ENCODE measurements at regions not wholly inside any gene's neighbourhood (a gene's known extent, or its start where the extent isn't known, plus 50 kb on each side); places are given as distances from the start of the nearest gene placed in this dataset.
"Not testable (repeated sequence)": the region's sequence is repeated elsewhere in the genome, so short reads cannot be mapped to it uniquely, and the experiment has no call there.

- H3K36me3 ChIP-seq, result no peaks in the 10 kb centered on the region
- TF ChIP-seq POLR2A (IDR thresholded peaks at IDR 0.05), result no peak
- TF ChIP-seq EP300 (IDR thresholded peaks at IDR 0.05), result no peak
- no peak for TF ChIP-seq CTCF (IDR thresholded peaks at IDR 0.05)
- no peak overlapping the region for H3K27ac ChIP-seq
- peaks cover 0 to 7% (median 0%) of the 10 kb centered on the region in 4 donors for H3K4me1 ChIP-seq
- H3K9me3 ChIP-seq, result no peaks in the 10 kb centered on the region
- no peak for DNase-seq (ENCODE audit: low spot score in 2 of 2)
- WGBS, 2 donors, result 83 to 85% methylated on average over 7 of the region's 7 CpGs
- no peak overlapping the region for H3K4me3 ChIP-seq
- no peaks in the 10 kb centered on the region for H3K27me3 ChIP-seq
Measured at GRCh38 chr21:35810431-35810970, 249.8 kb downstream of the SETD4 start.

- no peaks in the 10 kb centered on the region for H3K27me3 ChIP-seq
- no peaks in the 10 kb centered on the region for H3K36me3 ChIP-seq
- WGBS, 2 donors, result 75 to 79% methylated on average over 4 of the region's 4 CpGs
- H3K9me3 ChIP-seq, result peaks cover 0 to 7% (median 0%) of the 10 kb centered on the region in 4 donors
- H3K27ac ChIP-seq, result no peak overlapping the region
- TF ChIP-seq CTCF (IDR thresholded peaks at IDR 0.05) (no peak), EP300 (IDR thresholded peaks at IDR 0.05) (no peak), POLR2A (IDR thresholded peaks at IDR 0.05) (no peak)
- H3K4me1 ChIP-seq, result peaks cover 0 to 22% (median 0%) of the 10 kb centered on the region in 4 donors
- DNase-seq (ENCODE audit: low spot score in 2 of 2), result no peak
- H3K4me3 ChIP-seq, result no peak overlapping the region
Measured at GRCh38 chr21:35801391-35801790, 258.9 kb downstream of the SETD4 start.

GRCh38 chr21:35800796-35801385 lies 259.4 kb downstream of the SETD4 start:
- not testable (repeated sequence) for DNase-seq (ENCODE audit: low spot score in 2 of 2); H3K27me3 ChIP-seq; H3K9me3 ChIP-seq; H3K4me3 ChIP-seq; H3K27ac ChIP-seq; H3K36me3 ChIP-seq
- WGBS, 2 donors, result 88 to 89% methylated on average over 9 of the region's 9 CpGs
- H3K4me1 ChIP-seq, result peaks cover 0 to 26% (median 0%) of the 10 kb centered on the region in 4 donors

GRCh38 chr21:35796844-35797243 lies 263.5 kb downstream of the SETD4 start:
- 9 to 13% methylated on average over 2 of the region's 2 CpGs for WGBS, 2 donors
- DNase-seq (ENCODE audit: low spot score in 2 of 2), result no peak
- no peak overlapping the region for H3K4me3 ChIP-seq

GRCh38 chr21:35794527-35794926 lies 265.8 kb downstream of the SETD4 start:
- H3K4me1 ChIP-seq, result peaks cover 0 to 18% (median 0%) of the 10 kb centered on the region in 4 donors
- H3K27ac ChIP-seq; DNase-seq (ENCODE audit: low spot score in 2 of 2); H3K4me3 ChIP-seq; H3K9me3 ChIP-seq; H3K36me3 ChIP-seq; H3K27me3 ChIP-seq: not testable (repeated sequence)
- WGBS, 2 donors, result 87 to 94% methylated on average over 4 of the region's 4 CpGs

More at GRCh38 chr21:35796844-35797243, 263.5 kb downstream of the SETD4 start:
- peaks cover 0 to 7% (median 0%) of the 10 kb centered on the region in 4 donors for H3K9me3 ChIP-seq
- H3K4me1 ChIP-seq, result peaks cover 0 to 26% (median 0%) of the 10 kb centered on the region in 4 donors
- no peaks in the 10 kb centered on the region for H3K36me3 ChIP-seq
- H3K27ac ChIP-seq, result no peak overlapping the region
- no peak for TF ChIP-seq CTCF (IDR thresholded peaks at IDR 0.05)
- no peak for TF ChIP-seq POLR2A (IDR thresholded peaks at IDR 0.05)
- TF ChIP-seq EP300 (IDR thresholded peaks at IDR 0.05), result no peak
- no peaks in the 10 kb centered on the region for H3K27me3 ChIP-seq

- peaks cover 0 to 6% (median 0%) of the 10 kb centered on the region in 4 donors for H3K9me3 ChIP-seq
- H3K4me3 ChIP-seq, result no peak overlapping the region
- DNase-seq (ENCODE audit: low spot score in 2 of 2), result no peak
- H3K36me3 ChIP-seq, result no peaks in the 10 kb centered on the region
- TF ChIP-seq EP300 (IDR thresholded peaks at IDR 0.05), result no peak
- peaks cover 0 to 16% (median 0%) of the 10 kb centered on the region in 4 donors for H3K4me1 ChIP-seq
- WGBS, 2 donors, result 92 to 96% methylated on average over 5 of the region's 5 CpGs
- no peaks in the 10 kb centered on the region for H3K27me3 ChIP-seq
- no peak overlapping the region for H3K27ac ChIP-seq
Measured at GRCh38 chr21:35792569-35793305, 267.6 kb downstream of the SETD4 start.

Data from tibial nerve (tissue), 4 donors.